Activated T-helper 9 cell treated with anti-CD3 and anti-CD28 coated beads, Interleukin-2, amount 50 U/mL, for 16 hours (primary cell): ENCODE measurements at regions not wholly inside any gene's neighbourhood (a gene's known extent, or its start where the extent isn't known, plus 50 kb on each side); places are given as distances from the start of the nearest gene placed in this dataset.
A peak's percentile ranks its signal among the peaks of the same experiment; 100 is the strongest.
"Not testable (repeated sequence)": the region's sequence is repeated elsewhere in the genome, so short reads cannot be mapped to it uniquely, and the experiment has no call there.

Experiments
- DNase-seq: peaks from one replicate; pipeline ENCODE4 v3.0.0-alpha.2; 2020; ENCODE audit warnings: low read depth

GRCh38 chr15:21357056-21357455 lies 83.2 kb downstream of the POTEB3 start:
- not testable (repeated sequence) for DNase-seq

DNA sequence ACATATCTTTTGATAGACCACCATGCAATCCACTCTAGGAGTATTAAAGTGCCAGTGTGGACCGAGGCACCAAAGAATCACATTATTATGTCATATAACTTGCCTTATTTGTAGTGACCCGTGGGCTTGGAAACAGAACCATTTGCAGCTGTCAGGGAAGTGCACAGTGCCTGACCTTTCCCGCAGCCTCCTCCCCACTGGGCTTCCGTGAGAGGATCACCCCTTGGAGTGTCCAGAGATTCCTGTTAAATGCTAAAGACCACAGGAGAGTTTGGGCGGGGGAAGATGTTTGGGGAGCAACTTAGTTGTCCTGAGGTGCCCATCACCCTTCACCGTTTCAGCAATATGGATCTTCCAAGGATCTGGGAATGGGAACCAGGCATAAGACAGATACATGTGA lies 84.4 kb downstream of the POTEB3 start:
- DNase-seq = not testable (repeated sequence)

- DNase-seq = not testable (repeated sequence)
These were observed 85.7 kb downstream of the POTEB3 start for GRCh38 chr15:21354597-21354996.

DNA sequence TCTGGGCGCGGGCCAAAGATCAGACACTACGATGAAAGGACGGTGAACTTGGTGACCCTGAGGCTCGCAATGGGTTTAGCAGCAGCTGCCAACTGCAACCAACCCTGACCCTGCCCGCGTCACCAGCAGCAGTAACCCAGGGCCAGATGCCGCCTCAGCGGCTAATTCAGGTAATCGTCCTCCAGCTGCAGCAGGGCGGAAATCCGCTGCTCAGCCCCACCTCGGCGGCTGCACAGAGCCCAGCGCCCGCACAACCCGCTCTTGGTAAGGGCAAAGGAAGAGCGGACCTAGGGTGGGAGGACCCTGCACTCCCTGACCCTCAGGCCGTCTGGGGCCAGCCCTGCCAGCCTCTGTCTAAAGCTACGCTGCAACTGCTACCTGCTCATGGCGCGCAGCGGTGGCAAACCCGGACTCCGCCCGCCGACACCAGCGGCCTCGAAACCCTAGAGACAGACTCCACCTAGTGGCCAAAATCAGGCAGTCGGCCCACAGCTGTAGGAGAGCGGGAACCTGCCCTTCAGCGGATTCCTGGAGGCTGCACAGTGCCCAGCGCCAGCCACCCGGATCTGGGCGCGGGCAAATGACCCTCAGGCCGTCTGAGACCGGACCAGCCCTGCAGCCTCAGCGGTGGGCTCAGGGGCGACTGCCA lies 87.5 kb downstream of the POTEB3 start:
- not testable (repeated sequence) for DNase-seq

GRCh38 chr15:21344960-21345359 lies 95.3 kb downstream of the POTEB3 start:
- DNase-seq = peak; percentile 1

DNA sequence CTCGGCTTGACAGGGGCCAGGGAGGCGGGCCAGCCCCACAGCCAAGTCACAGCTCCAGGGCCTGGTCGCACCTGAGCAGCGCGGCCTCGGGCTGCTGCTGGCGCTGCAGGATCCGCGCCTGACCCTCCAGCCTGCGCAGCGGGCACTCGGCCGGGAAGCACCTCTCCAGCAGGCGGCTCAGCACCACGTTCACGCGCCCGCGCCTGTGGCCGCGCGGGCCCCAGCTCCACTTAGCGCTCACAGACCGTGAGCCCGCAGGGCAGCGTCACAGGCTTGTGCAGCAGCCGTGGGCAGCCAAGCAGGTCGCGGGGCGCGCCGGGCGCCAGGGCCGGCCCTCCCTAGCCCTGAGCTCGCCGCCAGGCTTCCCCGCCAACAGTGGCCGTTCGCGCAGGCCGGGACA lies 95.8 kb downstream of the POTEB3 start:
- not testable (repeated sequence) for DNase-seq

GRCh38 chr15:21337028-21337427 lies 103.3 kb downstream of the POTEB3 start:
- not testable (repeated sequence) for DNase-seq

DNA sequence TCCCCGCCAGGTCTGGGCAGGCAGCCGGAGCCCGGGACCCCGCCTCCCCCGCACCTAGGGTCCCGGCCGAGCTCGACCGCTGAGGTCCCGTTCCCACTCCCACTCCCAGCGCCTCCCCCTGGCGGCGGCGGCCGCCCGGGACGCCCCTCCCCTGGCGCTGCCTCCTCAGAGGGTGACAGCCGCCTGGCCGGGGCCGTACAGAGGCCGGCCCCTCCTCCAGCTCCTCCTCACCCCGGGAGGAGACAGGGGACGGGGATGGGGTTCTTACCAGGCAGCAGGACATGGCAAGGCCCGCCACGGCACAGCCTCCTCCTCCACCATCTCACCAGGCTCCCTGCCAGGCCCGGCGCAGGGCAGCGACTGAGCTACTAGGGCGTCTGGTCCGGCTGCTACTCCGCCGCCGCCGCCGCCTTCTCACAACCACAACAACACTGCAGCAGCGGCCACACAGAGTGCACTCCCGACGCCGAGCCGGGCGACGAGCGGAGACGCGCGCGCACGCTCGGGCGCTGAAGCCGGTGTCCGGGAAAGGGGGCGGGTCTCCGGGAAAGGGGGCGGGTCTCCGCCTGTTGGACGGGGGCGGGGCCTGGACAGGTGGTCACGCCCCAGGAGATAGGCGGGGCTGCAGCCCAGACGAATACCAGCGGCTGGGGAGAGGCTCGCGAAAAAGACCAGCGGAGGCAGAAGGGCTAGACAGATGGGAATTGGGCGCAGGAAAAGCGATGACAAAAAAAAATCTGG lies 115.4 kb downstream of the POTEB3 start:
- peak; percentile 5 for DNase-seq

GRCh38 chr15:21284353-21284752 lies 155.9 kb downstream of the POTEB3 start:
- DNase-seq = not testable (repeated sequence)

DNA sequence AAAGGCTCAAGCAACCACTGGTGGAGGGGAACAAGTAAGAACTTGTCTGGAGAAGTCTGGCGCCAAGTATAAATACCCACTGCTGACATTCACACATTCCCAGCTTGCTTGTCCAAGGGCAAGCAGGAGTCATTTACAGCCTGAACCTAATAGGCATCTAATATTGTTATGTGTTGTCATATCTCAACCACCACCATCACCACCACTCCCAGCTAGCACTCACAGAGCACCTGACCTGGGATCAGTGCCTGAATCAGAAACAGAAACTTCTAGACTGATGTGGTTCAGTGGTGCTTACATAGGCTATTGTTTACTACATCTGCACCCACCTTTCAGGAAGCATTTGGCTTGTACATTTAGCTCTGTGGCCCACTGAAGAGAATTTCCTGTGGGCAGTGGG lies 157.1 kb downstream of the POTEB3 start:
- DNase-seq = not testable (repeated sequence)

DNA sequence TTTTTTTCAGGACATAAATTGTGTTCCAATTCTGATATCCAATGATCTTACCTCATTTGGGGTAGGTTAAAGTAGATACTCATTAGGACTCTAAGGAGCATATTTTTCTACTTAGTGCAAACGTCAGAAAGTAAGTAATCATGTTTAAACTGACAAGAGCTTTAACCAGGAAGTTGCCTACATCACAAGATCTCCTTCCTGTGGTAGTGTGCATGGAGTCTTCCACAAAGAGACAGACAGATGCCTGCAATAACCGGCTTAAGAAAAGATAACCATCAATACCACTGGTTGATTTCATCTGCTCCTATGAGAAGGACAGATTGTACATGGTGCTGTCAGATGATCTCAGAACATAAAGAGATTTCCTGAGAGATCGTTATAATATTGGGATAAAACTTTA lies 160.0 kb downstream of the POTEB3 start:
- not testable (repeated sequence) for DNase-seq

- not testable (repeated sequence) for DNase-seq
These were observed 167.9 kb downstream of the POTEB3 start for GRCh38 chr15:21272176-21272982.

GRCh38 chr15:21271566-21271965 lies 168.7 kb downstream of the POTEB3 start:
- no peak for DNase-seq

DNA sequence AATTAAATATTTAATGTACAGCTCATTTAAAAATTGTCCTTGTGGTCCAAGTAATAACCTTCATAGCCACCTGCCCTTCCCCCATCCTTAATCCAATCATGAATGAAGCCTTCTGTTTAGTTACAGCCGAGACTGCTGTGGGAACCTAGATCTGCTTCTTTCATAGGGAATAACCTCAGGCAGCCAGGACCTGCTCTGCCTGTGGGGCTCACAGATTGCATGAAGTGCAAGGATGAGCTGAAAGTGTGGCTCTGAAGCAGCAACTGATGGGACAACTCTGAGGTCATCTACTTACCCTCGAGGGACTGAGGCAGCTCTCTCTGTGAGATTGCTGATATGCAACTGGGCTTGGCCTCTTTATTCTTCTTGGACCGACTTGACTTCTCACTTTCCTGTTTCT lies 169.8 kb downstream of the POTEB3 start:
- DNase-seq = no peak

DNA sequence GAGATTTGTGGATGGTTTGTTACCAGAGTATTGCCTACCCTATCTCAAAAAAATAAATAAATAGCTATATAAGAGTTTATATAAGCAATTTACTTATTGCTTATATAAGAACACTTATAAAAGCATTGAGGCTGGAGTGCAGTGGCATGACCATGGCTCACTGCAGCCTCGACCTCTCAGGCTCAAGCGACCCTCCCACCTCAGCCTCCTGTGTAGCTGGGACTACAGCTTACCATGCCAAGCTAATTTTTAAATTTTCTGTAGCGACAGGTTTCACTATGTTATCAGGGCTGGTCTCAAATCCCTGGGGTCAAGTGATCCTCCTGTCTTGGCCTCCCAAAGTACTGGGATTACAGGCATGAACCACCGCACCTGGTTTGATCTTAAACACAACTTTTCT lies 170.6 kb downstream of the POTEB3 start:
- not testable (repeated sequence) for DNase-seq

DNA sequence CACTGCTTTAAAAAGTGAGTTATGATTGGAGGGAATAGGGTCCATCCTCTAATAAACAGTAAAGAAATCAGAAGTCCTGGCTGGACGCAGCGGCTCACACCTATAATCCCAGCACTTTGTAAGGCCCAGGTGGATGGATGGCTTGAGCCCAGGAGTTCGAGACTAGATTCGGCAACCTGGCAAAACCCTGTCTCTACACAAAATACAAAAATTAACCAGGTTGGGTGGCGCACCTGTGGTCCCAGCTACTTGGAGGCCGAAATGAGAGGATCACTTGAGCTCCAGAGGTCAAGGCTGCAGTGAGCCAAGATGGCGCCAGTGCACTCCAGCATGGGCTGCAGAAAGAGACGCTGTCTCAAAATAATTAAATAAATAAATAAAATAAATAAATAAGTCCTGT lies 171.2 kb downstream of the POTEB3 start:
- DNase-seq = no peak

- DNase-seq = no peak
These were observed 171.8 kb downstream of the POTEB3 start for GRCh38 chr15:21268436-21268940.

- no peak for DNase-seq
These were observed 172.5 kb downstream of the POTEB3 start for GRCh38 chr15:21267671-21268395.

GRCh38 chr15:21267226-21267625 lies 173.1 kb downstream of the POTEB3 start:
- no peak for DNase-seq

- not testable (repeated sequence) for DNase-seq
These were observed 174.7 kb downstream of the POTEB3 start for GRCh38 chr15:21265628-21266027.

- no peak for DNase-seq
These were observed 177.4 kb downstream of the POTEB3 start for GRCh38 chr15:21262851-21263425.
